Lower leg skin (tissue), 4 donors: ENCODE measurements at regions not wholly inside any gene's neighbourhood (a gene's known extent, or its start where the extent isn't known, plus 50 kb on each side); places are given as distances from the start of the nearest gene placed in this dataset.

Source experiments
- DNase-seq, 2 donors: peaks; one replicate each; pipeline ENCODE4 v3.0.0-alpha.2; 2019; ENCODE audit warnings: low spot score in 2 of 2
- H3K4me3 ChIP-seq: fragments of 200-600 bp; sonication (generic); 2 replicates; pipeline ENCODE4 v1.5.1; 2017; ENCODE audit warnings: mild to moderate bottlenecking, low read depth; ENCODE audit not compliant: poor library complexity, severe bottlenecking
- CTCF ChIP-seq, 3 donors: fragments of 450-650 bp; IDR thresholded peaks; one replicate each; pipeline ENCODE4 v1.5.1; 2016; ENCODE audit warnings: antibody characterized with exemption in 3 of 3, mild to moderate bottlenecking in 3 of 3, moderate library complexity in 2 of 3
- POLR2A ChIP-seq, 2 donors: fragments of 450-650 bp; IDR thresholded peaks; one replicate each; pipeline ENCODE4 v1.6.1; 2016 to 2017; ENCODE audit warnings: antibody characterized with exemption in 2 of 2, mild to moderate bottlenecking in 1 of 2, moderate library complexity in 1 of 2
- WGBS, 2 donors: methylation state at CpG; one replicate each; pipeline ENCODE4 v1.1.5; 2018; 5-methylcytosine and 5-hydroxymethylcytosine counted together
- intact Hi-C: fragments of 100-400 bp; cut with DNase I; formaldehyde crosslinking; loops from one replicate; pipeline ENCODE4 v1.15.0; 2023; ENCODE audit warnings: low total_unique reads

DNA sequence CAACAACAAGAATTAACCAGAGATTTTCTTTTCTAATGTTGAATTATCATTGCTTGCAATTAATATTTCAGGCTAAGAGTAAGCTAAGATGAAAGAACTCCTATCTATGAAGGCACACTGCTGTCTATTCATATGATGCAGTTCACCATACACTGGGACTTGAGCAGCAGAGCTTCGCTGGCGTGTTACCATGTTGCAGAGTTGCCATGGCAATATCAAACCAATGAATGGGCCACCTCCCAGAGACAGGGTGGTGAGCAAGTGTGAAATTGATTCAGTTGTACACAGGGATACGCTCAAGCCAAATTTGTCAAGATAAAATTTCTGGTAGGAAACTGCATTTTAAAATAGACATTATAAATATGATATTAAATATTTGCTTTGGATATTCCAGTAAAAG is 69.3 kb upstream of the MYO16 start:
- TF ChIP-seq POLR2A (IDR thresholded peaks at IDR 0.05) (no peak), CTCF (IDR thresholded peaks at IDR 0.05) (no peak)
- no peak overlapping the region for H3K4me3 ChIP-seq
- DNase-seq = no peak
- intact Hi-C loops = no loop called here
- 71 to 78% methylated on average over 3 of the region's 3 CpGs for WGBS, 2 donors

GRCh38 chr13:108561149-108561548 is 68.3 kb upstream of the MYO16 start:
- no peak for DNase-seq
- no peak for TF ChIP-seq CTCF (IDR thresholded peaks at IDR 0.05)
- no peak for TF ChIP-seq POLR2A (IDR thresholded peaks at IDR 0.05)
- H3K4me3 ChIP-seq = no peak overlapping the region
- WGBS, 2 donors = 35 to 37% methylated on average over 2 of the region's 2 CpGs
- intact Hi-C loops = no loop called here

- 89 to 94% methylated on average over 2 of the region's 2 CpGs for WGBS, 2 donors
- no peak for DNase-seq
- intact Hi-C loops = no loop called here
- H3K4me3 ChIP-seq = no peak overlapping the region
- TF ChIP-seq CTCF (IDR thresholded peaks at IDR 0.05) (no peak), POLR2A (IDR thresholded peaks at IDR 0.05) (no peak)
These were observed 62.8 kb upstream of the MYO16 start for GRCh38 chr13:108566413-108567170.

DNA sequence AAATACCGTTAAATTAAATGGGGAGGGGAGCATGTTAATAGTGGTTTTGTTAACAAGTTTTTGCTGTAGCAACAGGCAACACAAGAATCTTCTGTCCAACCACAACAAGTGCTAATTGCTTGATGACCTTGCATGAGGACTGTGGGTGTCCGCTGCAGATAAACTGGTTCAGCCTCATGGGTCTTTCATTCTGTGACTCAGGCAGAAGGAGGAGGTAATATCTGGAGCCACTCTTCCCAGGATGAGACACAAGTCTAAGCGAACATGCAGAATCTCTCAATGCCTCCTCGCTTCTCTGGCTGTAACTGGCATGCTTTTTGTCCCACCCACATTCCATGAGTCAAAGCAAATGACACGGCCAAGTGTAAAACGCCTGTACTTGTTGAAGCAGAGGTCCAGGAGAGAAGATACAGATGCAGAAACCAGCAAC is 56.6 kb upstream of the MYO16 start:
- intact Hi-C loops = no loop called here
- WGBS, 2 donors = 52 to 63% methylated on average over 6 of the region's 6 CpGs
- TF ChIP-seq POLR2A (IDR thresholded peaks at IDR 0.05) (no peak), CTCF (IDR thresholded peaks at IDR 0.05) (no peak)
- H3K4me3 ChIP-seq = no peak overlapping the region
- DNase-seq = no peak

DNA sequence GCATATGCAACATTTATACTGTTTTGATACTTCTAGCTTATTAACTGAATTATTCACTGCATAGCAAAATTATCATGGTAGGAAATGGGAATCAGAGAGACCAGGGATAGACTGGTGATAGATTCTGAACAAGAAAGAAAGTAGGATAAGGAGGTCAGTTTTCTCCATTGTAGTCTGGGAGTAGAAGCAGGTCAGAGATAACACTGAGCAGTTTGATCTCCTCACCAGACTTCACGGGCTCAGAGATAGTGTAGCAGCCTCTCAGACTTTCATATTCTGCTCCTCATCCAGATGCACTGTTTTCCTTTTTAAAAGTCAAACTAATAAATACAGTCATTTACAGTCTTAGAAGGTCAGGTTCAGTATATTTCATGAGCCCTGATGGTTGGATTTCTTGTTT is 56.0 kb upstream of the MYO16 start:
- TF ChIP-seq CTCF (IDR thresholded peaks at IDR 0.05) = no peak
- TF ChIP-seq POLR2A (IDR thresholded peaks at IDR 0.05) = no peak
- 65 to 78% methylated on average over 1 of the region's 1 CpG for WGBS, 2 donors
- intact Hi-C loops = no loop called here
- H3K4me3 ChIP-seq = no peak overlapping the region
- DNase-seq = no peak

DNA sequence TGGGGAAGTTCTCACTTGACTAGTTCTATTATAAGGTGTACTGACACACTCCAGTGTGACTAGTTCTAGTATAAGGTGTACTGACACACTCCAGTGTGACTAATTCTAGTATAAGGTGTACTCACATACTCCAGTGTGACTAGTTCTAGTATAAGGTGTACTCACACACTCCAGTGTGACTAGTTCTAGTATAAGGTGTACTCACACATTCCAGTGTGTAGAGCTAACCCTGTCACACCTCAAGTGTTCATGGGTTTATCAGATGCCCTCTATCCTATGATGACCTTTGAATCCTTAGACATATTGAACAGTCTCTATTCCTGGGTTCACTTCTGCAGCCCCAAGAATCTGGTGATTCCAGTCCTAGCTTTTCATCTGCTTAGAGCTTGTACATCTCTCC is 54.6 kb upstream of the MYO16 start:
- no peak for TF ChIP-seq CTCF (IDR thresholded peaks at IDR 0.05)
- TF ChIP-seq POLR2A (IDR thresholded peaks at IDR 0.05) = no peak
- no peak for DNase-seq
- intact Hi-C loops = no loop called here
- H3K4me3 ChIP-seq = no peak overlapping the region
